Endothelial cell (in vitro differentiated cells): ENCODE measurements at regions not wholly inside any gene's neighbourhood (a gene's known extent, or its start where the extent isn't known, plus 50 kb on each side); places are given as distances from the start of the nearest gene placed in this dataset.
A peak's percentile ranks its signal among the peaks of the same experiment; 100 is the strongest.
"Not testable (repeated sequence)": the region's sequence is repeated elsewhere in the genome, so short reads cannot be mapped to it uniquely, and the experiment has no call there.

Experiments used
- DNase-seq: peaks from one replicate; pipeline ENCODE4 v3.0.0; 2021; ENCODE audit warnings: low spot score
- H3K27ac Mint-ChIP-seq: one replicate; pipeline ENCODE4 v1.8.0; 2021; ENCODE audit warnings: mixed read lengths, inconsistent platforms; ENCODE audit not compliant: unreplicated experiment
- H3K27me3 Mint-ChIP-seq: one replicate; pipeline ENCODE4 v1.8.0; 2021; ENCODE audit warnings: mild to moderate bottlenecking, moderate library complexity, mixed read lengths, inconsistent platforms; ENCODE audit not compliant: unreplicated experiment
- H3K36me3 Mint-ChIP-seq: one replicate; pipeline ENCODE4 v1.8.0; 2021; ENCODE audit warnings: mild to moderate bottlenecking, low read depth, mixed read lengths, inconsistent platforms; ENCODE audit not compliant: unreplicated experiment
- H3K4me1 Mint-ChIP-seq: one replicate; pipeline ENCODE4 v1.8.0; 2021; ENCODE audit warnings: mild to moderate bottlenecking, mixed read lengths, inconsistent platforms; ENCODE audit not compliant: unreplicated experiment
- H3K4me3 Mint-ChIP-seq: one replicate; pipeline ENCODE4 v1.8.0; 2021; ENCODE audit warnings: mild to moderate bottlenecking, mixed read lengths, inconsistent platforms; ENCODE audit not compliant: unreplicated experiment
- H3K9me3 Mint-ChIP-seq: one replicate; pipeline ENCODE4 v1.8.0; 2021; ENCODE audit warnings: mixed read lengths, inconsistent platforms; ENCODE audit not compliant: unreplicated experiment
- CTCF ChIP-seq: fragments of 200-600 bp; sonication (generic); IDR thresholded peaks from one replicate; pipeline ENCODE4 v1.5.0; 2021; ENCODE audit warnings: antibody characterized with exemption; ENCODE audit not compliant: unreplicated experiment

- Mint-ChIP-seq H3K9me3 (peaks cover 5% of the 10 kb centered on the region), H3K4me1 (peaks cover 48% of the 10 kb centered on the region), H3K4me3 (no peak overlapping the region), H3K36me3 (peaks cover 6% of the 10 kb centered on the region), H3K27ac (peak overlapping the region; percentile 95), H3K27me3 (no peaks in the 10 kb centered on the region)
- no peak for DNase-seq
- no peak for TF ChIP-seq CTCF
Observed at GRCh38 chr10:33858326-33858725, 523.9 kb upstream of the NRP1 start.

- not testable (repeated sequence) for H3K9me3 Mint-ChIP-seq, H3K36me3 Mint-ChIP-seq, DNase-seq, H3K4me3 Mint-ChIP-seq, H3K27ac Mint-ChIP-seq, H3K27me3 Mint-ChIP-seq
- peaks cover 12% of the 10 kb centered on the region for H3K4me1 Mint-ChIP-seq
Observed at GRCh38 chr10:33853221-33853620, 518.8 kb upstream of the NRP1 start.

GRCh38 chr10:33843379-33843778 is 508.9 kb upstream of the NRP1 start:
- no peak overlapping the region for H3K27ac Mint-ChIP-seq
- H3K27me3 Mint-ChIP-seq: no peaks in the 10 kb centered on the region
- H3K36me3 Mint-ChIP-seq: peaks cover 6% of the 10 kb centered on the region
- no peaks in the 10 kb centered on the region for H3K4me1 Mint-ChIP-seq
- H3K4me3 Mint-ChIP-seq: no peak overlapping the region
- no peak for TF ChIP-seq CTCF
- no peaks in the 10 kb centered on the region for H3K9me3 Mint-ChIP-seq
- DNase-seq: no peak

GRCh38 chr10:33841678-33842077 is 507.2 kb upstream of the NRP1 start:
- TF ChIP-seq CTCF: no peak
- Mint-ChIP-seq H3K36me3 (peaks cover 6% of the 10 kb centered on the region), H3K27me3 (peaks cover 1% of the 10 kb centered on the region), H3K27ac (no peak overlapping the region), H3K4me1 (no peaks in the 10 kb centered on the region), H3K4me3 (no peak overlapping the region), H3K9me3 (no peaks in the 10 kb centered on the region)
- DNase-seq: no peak

- peaks cover 1% of the 10 kb centered on the region for H3K27me3 Mint-ChIP-seq
- H3K4me3 Mint-ChIP-seq: no peak overlapping the region
- H3K27ac Mint-ChIP-seq: no peak overlapping the region
- H3K9me3 Mint-ChIP-seq: no peaks in the 10 kb centered on the region
- TF ChIP-seq CTCF: no peak
- no peaks in the 10 kb centered on the region for H3K4me1 Mint-ChIP-seq
- DNase-seq: no peak
- H3K36me3 Mint-ChIP-seq: peaks cover 6% of the 10 kb centered on the region
Observed at GRCh38 chr10:33838731-33839130, 504.3 kb upstream of the NRP1 start.

GRCh38 chr10:33837736-33838135 is 503.3 kb upstream of the NRP1 start:
- DNase-seq: no peak
- peaks cover 1% of the 10 kb centered on the region for H3K27me3 Mint-ChIP-seq
- no peak overlapping the region for H3K4me3 Mint-ChIP-seq
- no peaks in the 10 kb centered on the region for H3K9me3 Mint-ChIP-seq
- no peak for TF ChIP-seq CTCF
- H3K4me1 Mint-ChIP-seq: no peaks in the 10 kb centered on the region
- no peaks in the 10 kb centered on the region for H3K36me3 Mint-ChIP-seq
- no peak overlapping the region for H3K27ac Mint-ChIP-seq
